GM18951 (cell line): ENCODE measurements at regions not wholly inside any gene's neighbourhood (a gene's known extent, or its start where the extent isn't known, plus 50 kb on each side); places are given as distances from the start of the nearest gene placed in this dataset.

Experiments
- POLR2A ChIP-seq: IDR thresholded peaks from 4 replicates; pipeline ENCODE4 v1.6.1; 2011; ENCODE audit warnings: mild to moderate bottlenecking; ENCODE audit not compliant: insufficient read length, insufficient read depth; ENCODE audit errors: extremely low read depth
- in situ Hi-C: fragments of 300-500 bp; cut with MboI; formaldehyde crosslinking; loops from one replicate; pipeline ENCODE4 v1.12.0; 2022; ENCODE audit warnings: low sequenced_read_pairs, mixed read lengths, inconsistent platforms; ENCODE audit not compliant: unreplicated experiment

GRCh38 chr5:33332804-33333203, 108.0 kb upstream of the TARS1 start:
- no peak for TF ChIP-seq POLR2A
- in situ Hi-C loops = no loop called here

- in situ Hi-C loops = no loop called here
- TF ChIP-seq POLR2A = no peak
These were observed 105.9 kb upstream of the TARS1 start for GRCh38 chr5:33334829-33335228.

- TF ChIP-seq POLR2A = no peak
- in situ Hi-C loops = no loop called here
These were observed 103.7 kb upstream of the TARS1 start for GRCh38 chr5:33336891-33337636.

- in situ Hi-C loops = no loop called here
- no peak for TF ChIP-seq POLR2A
These were observed 103.2 kb upstream of the TARS1 start for GRCh38 chr5:33337637-33337992.

GRCh38 chr5:33338336-33339110, 102.2 kb upstream of the TARS1 start:
- in situ Hi-C loops = no loop called here
- no peak for TF ChIP-seq POLR2A

- no peak for TF ChIP-seq POLR2A
- in situ Hi-C loops = no loop called here
These were observed 101.4 kb upstream of the TARS1 start for GRCh38 chr5:33339413-33339812.

- in situ Hi-C loops = no loop called here
- no peak for TF ChIP-seq POLR2A
These were observed 100.6 kb upstream of the TARS1 start for GRCh38 chr5:33340195-33340594.

GRCh38 chr5:33341351-33341750, 99.4 kb upstream of the TARS1 start:
- in situ Hi-C loops = no loop called here
- TF ChIP-seq POLR2A = no peak

GRCh38 chr5:33343676-33344327, 97.0 kb upstream of the TARS1 start:
- in situ Hi-C loops = no loop called here
- TF ChIP-seq POLR2A = no peak

- TF ChIP-seq POLR2A = no peak
- in situ Hi-C loops = no loop called here
These were observed 94.2 kb upstream of the TARS1 start for GRCh38 chr5:33346534-33346933.

GRCh38 chr5:33361781-33362180, 79.0 kb upstream of the TARS1 start:
- no peak for TF ChIP-seq POLR2A
- in situ Hi-C loops = no loop called here

- no peak for TF ChIP-seq POLR2A
- in situ Hi-C loops = no loop called here
These were observed 77.8 kb upstream of the TARS1 start for GRCh38 chr5:33362915-33363314.

- no peak for TF ChIP-seq POLR2A
- in situ Hi-C loops = no loop called here
These were observed 77.2 kb upstream of the TARS1 start for GRCh38 chr5:33363537-33363936.

GRCh38 chr5:33364406-33364805, 76.4 kb upstream of the TARS1 start:
- in situ Hi-C loops = no loop called here
- TF ChIP-seq POLR2A = no peak
